Hepatocyte (in vitro differentiated cells): ENCODE measurements at regions not wholly inside any gene's neighbourhood (a gene's known extent, or its start where the extent isn't known, plus 50 kb on each side); places are given as distances from the start of the nearest gene placed in this dataset.
"Not testable (repeated sequence)": the region's sequence is repeated elsewhere in the genome, so short reads cannot be mapped to it uniquely, and the experiment has no call there.

Experiments used
- DNase-seq: peaks from one replicate; pipeline ENCODE4 v3.0.0-alpha.2; 2016; ENCODE audit warnings: low spot score
- H2AFZ ChIP-seq: fragments of 200-600 bp; sonication (generic); 2 replicates; pipeline ENCODE4 v1.6.0; 2016; ENCODE audit warnings: antibody characterized with exemption, mild to moderate bottlenecking
- H3K27ac ChIP-seq: fragments of 200-600 bp; sonication (generic); 2 replicates; pipeline ENCODE4 v1.5.1; 2016; ENCODE audit warnings: mild to moderate bottlenecking
- H3K27me3 ChIP-seq: fragments of 200-600 bp; sonication (generic); 2 replicates; pipeline ENCODE4 v1.6.1; 2016
- H3K36me3 ChIP-seq: fragments of 200-600 bp; sonication (generic); replicated peaks from 2 replicates; pipeline ENCODE4 v1.5.1; 2016; ENCODE audit warnings: low read depth; ENCODE audit not compliant: insufficient read depth
- H3K4me1 ChIP-seq: fragments of 200-600 bp; sonication (generic); 2 replicates; pipeline ENCODE4 v1.5.1; 2016; ENCODE audit warnings: mild to moderate bottlenecking, moderate library complexity; ENCODE audit not compliant: insufficient read depth
- H3K4me2 ChIP-seq: fragments of 200-600 bp; sonication (generic); 2 replicates; pipeline ENCODE4 v1.6.0; 2016
- H3K4me3 ChIP-seq: fragments of 200-600 bp; sonication (generic); 2 replicates; pipeline ENCODE4 v1.5.1; 2016; ENCODE audit warnings: mild to moderate bottlenecking
- H3K79me2 ChIP-seq: fragments of 200-600 bp; sonication (generic); 2 replicates; pipeline ENCODE4 v1.6.0; 2017; ENCODE audit warnings: mild to moderate bottlenecking
- H3K9me2 ChIP-seq: fragments of 200-600 bp; sonication (generic); replicated peaks from 2 replicates; pipeline ENCODE4 v1.6.0; 2017; ENCODE audit warnings: mild to moderate bottlenecking; ENCODE audit not compliant: insufficient read depth
- H3K9me3 ChIP-seq: fragments of 200-600 bp; sonication (generic); 2 replicates; pipeline ENCODE4 v1.5.1; 2016; ENCODE audit warnings: low read depth, mild to moderate bottlenecking
- H4K20me1 ChIP-seq: fragments of 200-600 bp; sonication (generic); 2 replicates; pipeline ENCODE4 v1.6.0; 2016; ENCODE audit warnings: mild to moderate bottlenecking; ENCODE audit not compliant: insufficient read depth, poor library complexity, severe bottlenecking
- EZH2 ChIP-seq: fragments of 200-600 bp; sonication (generic); IDR thresholded peaks from 2 replicates; pipeline ENCODE4 v1.6.1; 2016; ENCODE audit warnings: antibody characterized with exemption, mild to moderate bottlenecking, borderline replicate concordance
- EZH2phosphoT487 ChIP-seq: fragments of 200-600 bp; sonication (generic); IDR thresholded peaks from one replicate; pipeline ENCODE4 v1.6.1; 2018; ENCODE audit warnings: antibody characterized with exemption, mild to moderate bottlenecking, low read depth, moderate library complexity; ENCODE audit not compliant: unreplicated experiment, severe bottlenecking
- WGBS: methylation state at CpG from one replicate; pipeline ENCODE4 v1.1.6; 2016; ENCODE audit warnings: low lambda C conversion rate; ENCODE audit errors: missing lambda C conversion rate; 5-methylcytosine and 5-hydroxymethylcytosine counted together
- TF ChIP-seq, protein P1 (sequence below): fragments of 200-600 bp; sonication (generic); IDR thresholded peaks from 2 replicates; pipeline ENCODE4 v1.5.1; 2016; ENCODE audit warnings: antibody characterized with exemption, mild to moderate bottlenecking; ENCODE audit not compliant: poor library complexity

DNA sequence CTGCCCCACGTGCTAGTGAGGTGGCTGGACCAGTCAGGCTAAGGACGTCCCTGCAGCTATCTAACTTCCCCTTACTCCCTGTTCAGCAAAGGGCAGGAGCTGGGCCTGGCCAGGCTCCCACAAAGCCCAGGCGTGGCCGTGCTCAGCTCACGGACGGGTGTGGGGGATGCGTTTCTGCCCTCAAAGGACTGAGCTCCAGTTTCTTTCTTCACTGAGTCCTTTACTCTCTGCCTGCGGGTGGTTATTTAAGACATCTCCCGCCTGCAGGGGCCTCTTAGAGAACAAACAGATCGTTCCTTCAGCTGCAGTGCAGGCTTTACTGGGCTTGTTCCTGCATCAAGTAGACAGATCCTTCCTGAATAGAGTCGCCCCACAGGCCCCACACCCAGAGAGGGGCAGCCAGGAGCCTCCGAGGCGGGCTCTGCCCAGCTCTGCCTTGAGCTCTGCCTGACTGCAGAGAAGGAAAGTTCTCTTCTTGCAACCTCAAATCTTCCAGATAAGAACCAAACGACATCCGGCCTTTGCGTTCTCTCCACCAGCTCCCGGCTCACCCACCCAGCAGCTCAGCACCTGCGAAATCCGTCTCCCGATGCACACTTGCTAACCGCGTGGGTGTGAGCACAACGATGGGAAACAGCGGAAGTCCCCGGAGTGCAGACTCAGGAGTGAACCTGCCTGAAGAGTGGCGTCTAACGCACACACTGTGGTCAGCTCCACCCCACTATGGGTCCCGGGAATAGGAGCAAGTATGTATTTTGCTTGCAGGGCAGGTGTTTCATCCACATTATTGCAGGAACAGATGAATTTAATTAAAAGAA, 460.0 kb downstream of the PREX1 start:
- H3K9me2 ChIP-seq, H3K79me2 ChIP-seq, H3K4me3 ChIP-seq, H3K27me3 ChIP-seq, H3K36me3 ChIP-seq, H2AFZ ChIP-seq, H3K9me3 ChIP-seq, H4K20me1 ChIP-seq: not testable (repeated sequence)
- peak; percentile 21 for DNase-seq
- 25% methylated on average over 16 of the region's 28 CpGs for WGBS
- H3K4me2 ChIP-seq: peak overlapping the region; percentile 31
- H3K4me1 ChIP-seq: peaks cover 11% of the 10 kb centered on the region
- H3K27ac ChIP-seq: peak overlapping the region; percentile 33

DNA sequence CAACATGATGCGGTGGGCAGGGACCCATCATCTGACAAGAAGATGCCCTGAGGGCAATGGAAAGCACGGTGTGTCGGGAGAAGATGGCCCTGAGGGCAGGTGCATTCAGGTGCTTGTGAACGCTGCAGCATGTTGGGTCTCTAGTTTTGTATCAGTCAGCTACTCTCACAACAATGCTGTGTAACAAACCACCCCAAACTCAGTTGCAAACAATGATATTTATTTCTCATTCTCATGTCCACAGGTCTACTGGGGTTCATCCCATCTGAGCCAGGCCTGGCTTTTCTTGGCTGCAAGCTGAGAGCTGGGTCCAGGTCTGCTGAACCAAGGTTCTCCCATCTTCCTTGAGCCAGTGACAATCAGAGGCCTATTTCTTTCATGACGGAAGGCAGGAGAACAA, 461.6 kb downstream of the PREX1 start:
- H3K9me2 ChIP-seq: no peaks in the 10 kb centered on the region
- H3K27ac ChIP-seq: no peak overlapping the region
- H3K4me3 ChIP-seq: no peak overlapping the region
- no peak for DNase-seq
- no peaks in the 10 kb centered on the region for H3K36me3 ChIP-seq
- TF ChIP-seq EZH2 (no peak), EZH2phosphoT487 (no peak)
- TF ChIP-seq, protein P1, sequence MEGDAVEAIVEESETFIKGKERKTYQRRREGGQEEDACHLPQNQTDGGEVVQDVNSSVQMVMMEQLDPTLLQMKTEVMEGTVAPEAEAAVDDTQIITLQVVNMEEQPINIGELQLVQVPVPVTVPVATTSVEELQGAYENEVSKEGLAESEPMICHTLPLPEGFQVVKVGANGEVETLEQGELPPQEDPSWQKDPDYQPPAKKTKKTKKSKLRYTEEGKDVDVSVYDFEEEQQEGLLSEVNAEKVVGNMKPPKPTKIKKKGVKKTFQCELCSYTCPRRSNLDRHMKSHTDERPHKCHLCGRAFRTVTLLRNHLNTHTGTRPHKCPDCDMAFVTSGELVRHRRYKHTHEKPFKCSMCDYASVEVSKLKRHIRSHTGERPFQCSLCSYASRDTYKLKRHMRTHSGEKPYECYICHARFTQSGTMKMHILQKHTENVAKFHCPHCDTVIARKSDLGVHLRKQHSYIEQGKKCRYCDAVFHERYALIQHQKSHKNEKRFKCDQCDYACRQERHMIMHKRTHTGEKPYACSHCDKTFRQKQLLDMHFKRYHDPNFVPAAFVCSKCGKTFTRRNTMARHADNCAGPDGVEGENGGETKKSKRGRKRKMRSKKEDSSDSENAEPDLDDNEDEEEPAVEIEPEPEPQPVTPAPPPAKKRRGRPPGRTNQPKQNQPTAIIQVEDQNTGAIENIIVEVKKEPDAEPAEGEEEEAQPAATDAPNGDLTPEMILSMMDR: no peak
- H3K79me2 ChIP-seq: no peaks in the 10 kb centered on the region
- H3K27me3 ChIP-seq: no peaks in the 10 kb centered on the region
- 96% methylated on average over 5 of the region's 5 CpGs for WGBS
- H2AFZ ChIP-seq: no peak overlapping the region
- no peaks in the 10 kb centered on the region for H3K9me3 ChIP-seq
- H4K20me1 ChIP-seq: no peaks in the 10 kb centered on the region
- H3K4me2 ChIP-seq: no peak overlapping the region
- H3K4me1 ChIP-seq: peaks cover 11% of the 10 kb centered on the region

DNA sequence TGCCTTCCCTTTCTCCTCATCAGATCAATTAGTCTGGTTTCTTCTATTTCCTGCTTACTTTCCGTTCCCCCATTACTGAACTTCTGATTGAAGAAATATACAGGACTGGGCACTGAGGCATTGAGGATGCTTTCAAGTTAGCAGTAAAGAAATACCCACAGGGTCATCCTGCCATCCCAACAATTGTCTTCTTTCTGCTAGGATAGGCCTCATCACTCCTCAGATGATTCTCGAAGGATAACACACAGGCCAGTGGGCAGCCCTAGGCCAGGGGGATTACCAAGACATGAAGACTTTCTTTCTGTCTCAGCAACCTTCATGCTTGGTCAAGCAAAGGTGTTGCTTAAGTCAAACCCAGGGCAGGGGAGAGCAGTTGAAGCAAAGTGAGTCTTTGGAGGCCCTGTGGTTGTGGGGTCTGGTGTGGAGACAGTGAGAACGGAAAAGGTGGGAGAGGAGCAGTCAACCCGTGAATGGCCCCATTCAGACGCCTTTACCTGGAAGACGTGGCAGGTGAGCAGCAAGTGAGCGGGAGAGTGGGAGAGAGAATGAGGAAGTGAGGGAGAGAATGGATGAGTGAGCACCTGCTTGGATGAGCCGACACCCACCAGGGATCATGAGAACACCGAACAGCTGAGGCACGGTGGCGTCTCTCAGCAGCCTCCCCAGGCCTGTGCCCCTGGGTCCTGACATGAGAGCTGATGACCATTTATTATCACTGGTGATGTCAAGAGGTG, 462.9 kb downstream of the PREX1 start:
- no peaks in the 10 kb centered on the region for H4K20me1 ChIP-seq
- no peaks in the 10 kb centered on the region for H3K27me3 ChIP-seq
- H3K36me3 ChIP-seq: no peaks in the 10 kb centered on the region
- no peaks in the 10 kb centered on the region for H3K79me2 ChIP-seq
- no peak overlapping the region for H3K27ac ChIP-seq
- no peak overlapping the region for H2AFZ ChIP-seq
- WGBS: 97% methylated on average over 11 of the region's 11 CpGs
- TF ChIP-seq, protein P1: no peak
- no peak for TF ChIP-seq EZH2phosphoT487
- no peak for TF ChIP-seq EZH2
- no peak for DNase-seq
- no peak overlapping the region for H3K4me2 ChIP-seq
- H3K4me3 ChIP-seq: no peak overlapping the region
- H3K4me1 ChIP-seq: peaks cover 11% of the 10 kb centered on the region
- H3K9me2 ChIP-seq: no peaks in the 10 kb centered on the region
- no peaks in the 10 kb centered on the region for H3K9me3 ChIP-seq

DNA sequence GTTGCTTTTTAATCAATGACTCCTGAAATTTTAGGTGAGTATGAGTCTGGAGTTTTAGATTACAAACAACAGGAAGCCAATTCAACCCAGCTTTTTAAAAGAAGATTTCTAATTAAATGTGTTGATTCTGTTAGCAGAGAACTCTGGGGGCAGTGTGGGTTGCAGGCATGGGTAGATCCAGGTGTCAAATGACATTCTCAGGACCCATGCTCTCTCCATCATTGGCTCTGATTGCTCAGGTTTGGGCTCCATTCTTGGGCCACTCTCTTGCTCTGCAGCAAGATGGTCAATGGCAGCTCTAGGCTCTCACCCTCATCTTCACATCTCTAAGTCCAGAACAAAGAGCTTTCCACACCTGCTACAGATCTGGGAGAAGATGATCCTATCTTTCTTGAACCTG, 463.7 kb downstream of the PREX1 start:
- TF ChIP-seq EZH2phosphoT487 (no peak), EZH2 (no peak)
- TF ChIP-seq, protein P1: no peak
- Histone ChIP-seq H3K4me3 (no peak overlapping the region), H3K9me2 (no peaks in the 10 kb centered on the region), H3K27ac (no peak overlapping the region), H3K27me3 (no peaks in the 10 kb centered on the region), H3K36me3 (no peaks in the 10 kb centered on the region), H3K4me2 (no peak overlapping the region), H3K9me3 (no peaks in the 10 kb centered on the region), H4K20me1 (no peaks in the 10 kb centered on the region), H2AFZ (no peak overlapping the region), H3K4me1 (peaks cover 10% of the 10 kb centered on the region), H3K79me2 (no peaks in the 10 kb centered on the region)
- no peak for DNase-seq
